HEK293T (cell line): ENCODE measurements at regions not wholly inside any gene's neighbourhood (a gene's known extent, or its start where the extent isn't known, plus 50 kb on each side); places are given as distances from the start of the nearest gene placed in this dataset.

Experiments
- ARNT ChIP-seq: fragments of 450-650 bp; IDR thresholded peaks from 2 replicates; pipeline ENCODE4 v1.6.1; 2017; ENCODE audit warnings: mild to moderate bottlenecking
- BHLHE40 ChIP-seq: fragments of 450-650 bp; IDR thresholded peaks from 2 replicates; pipeline ENCODE4 v1.6.1; 2016; ENCODE audit warnings: mild to moderate bottlenecking, moderate library complexity, borderline replicate concordance
- FOXA1 ChIP-seq: fragments of 450-650 bp; IDR thresholded peaks from 2 replicates; pipeline ENCODE4 v1.6.1; 2016; ENCODE audit warnings: mild to moderate bottlenecking
- LEF1 ChIP-seq: fragments of 450-650 bp; IDR thresholded peaks from 2 replicates; pipeline ENCODE4 v1.6.1; 2017; ENCODE audit warnings: mild to moderate bottlenecking, borderline replicate concordance
- SP1 ChIP-seq: fragments of 450-650 bp; IDR thresholded peaks from 2 replicates; pipeline ENCODE4 v1.6.1; 2017
- TARDBP ChIP-seq: fragments of 450-650 bp; IDR thresholded peaks from 2 replicates; pipeline ENCODE4 v1.6.1; 2016

GRCh38 chr4:31294655-31295480 is 574.7 kb downstream of the PCDH7 start:
- TF ChIP-seq TARDBP (no peak), BHLHE40 (no peak), ARNT (no peak), FOXA1 (no peak), LEF1 (no peak), SP1 (no peak)
